HUES6 (cell line): ENCODE measurements at regions not wholly inside any gene's neighbourhood (a gene's known extent, or its start where the extent isn't known, plus 50 kb on each side); places are given as distances from the start of the nearest gene placed in this dataset.
"Not testable (repeated sequence)": the region's sequence is repeated elsewhere in the genome, so short reads cannot be mapped to it uniquely, and the experiment has no call there.

ENCODE experiments used
- H3K27ac ChIP-seq: 2 replicates; pipeline ENCODE4 v1.7.0; 2013; ENCODE audit warnings: low read depth, mild to moderate bottlenecking, low read length, inconsistent platforms
- H3K27me3 ChIP-seq: 2 replicates; pipeline ENCODE4 v1.6.1; 2013; ENCODE audit warnings: low read length; ENCODE audit not compliant: control insufficient read depth, insufficient read depth
- H3K36me3 ChIP-seq: 2 replicates; pipeline ENCODE4 v1.6.1; 2013; ENCODE audit warnings: low read length; ENCODE audit not compliant: control insufficient read depth, insufficient read depth
- H3K4me1 ChIP-seq: 2 replicates; pipeline ENCODE4 v1.6.1; 2013; ENCODE audit warnings: low read length; ENCODE audit not compliant: control insufficient read depth, insufficient read depth
- H3K4me3 ChIP-seq: 2 replicates; pipeline ENCODE4 v1.5.1; 2013; ENCODE audit warnings: low read depth, low read length
- H3K9ac ChIP-seq: one replicate; pipeline ENCODE4 v1.6.1; 2013; ENCODE audit warnings: mild to moderate bottlenecking, low read length
- H3K9me3 ChIP-seq: 2 replicates; pipeline ENCODE4 v1.6.1; 2013; ENCODE audit warnings: low read depth, low read length; ENCODE audit not compliant: control insufficient read depth, insufficient read depth

- Histone ChIP-seq H3K9ac (no peak overlapping the region), H3K27me3 (no peaks in the 10 kb centered on the region), H3K4me3 (no peak overlapping the region), H3K36me3 (no peaks in the 10 kb centered on the region), H3K4me1 (no peaks in the 10 kb centered on the region), H3K27ac (no peak overlapping the region), H3K9me3 (no peaks in the 10 kb centered on the region)
These were observed 359.4 kb upstream of the ADAMTS5 start for GRCh38 chr21:27326301-27326700.

DNA sequence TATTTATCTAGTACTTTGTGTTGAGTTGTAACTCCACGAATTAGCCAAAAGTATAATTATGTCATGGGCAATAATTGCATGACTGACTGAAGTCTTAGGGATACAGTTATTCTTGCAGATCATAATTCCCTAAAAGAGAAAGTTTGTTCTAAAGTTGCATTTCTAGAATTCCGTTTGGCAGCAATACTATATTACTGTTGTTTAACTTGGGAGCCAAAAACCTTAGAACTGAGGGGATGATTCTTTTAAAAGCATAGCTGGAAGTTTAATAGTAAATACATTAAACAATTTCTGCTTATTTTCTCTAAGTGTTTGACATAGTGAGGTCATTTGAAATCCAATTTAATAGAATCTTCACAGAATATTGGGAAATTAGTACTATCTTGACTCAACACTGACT, 356.4 kb upstream of the ADAMTS5 start:
- no peak overlapping the region for H3K4me3 ChIP-seq
- no peak overlapping the region for H3K27ac ChIP-seq
- no peak overlapping the region for H3K9ac ChIP-seq
- no peaks in the 10 kb centered on the region for H3K27me3 ChIP-seq
- H3K9me3 ChIP-seq, result no peaks in the 10 kb centered on the region
- H3K4me1 ChIP-seq, result no peaks in the 10 kb centered on the region
- H3K36me3 ChIP-seq, result no peaks in the 10 kb centered on the region

GRCh38 chr21:27321791-27322190, 354.9 kb upstream of the ADAMTS5 start:
- Histone ChIP-seq H3K4me3 (no peak overlapping the region), H3K4me1 (no peaks in the 10 kb centered on the region), H3K27me3 (no peaks in the 10 kb centered on the region), H3K9me3 (no peaks in the 10 kb centered on the region), H3K9ac (no peak overlapping the region), H3K36me3 (no peaks in the 10 kb centered on the region), H3K27ac (no peak overlapping the region)

- H3K27me3 ChIP-seq, result no peaks in the 10 kb centered on the region
- no peak overlapping the region for H3K4me3 ChIP-seq
- H3K9ac ChIP-seq, result no peak overlapping the region
- H3K36me3 ChIP-seq, result no peaks in the 10 kb centered on the region
- no peak overlapping the region for H3K27ac ChIP-seq
- H3K4me1 ChIP-seq, result no peaks in the 10 kb centered on the region
- 0 out of 2 replicates have a peak, but pooled peaks cover 2% of the 10 kb centered on the region for H3K9me3 ChIP-seq
These were observed 354.0 kb upstream of the ADAMTS5 start for GRCh38 chr21:27320868-27321267.

- not testable (repeated sequence) for H3K27ac ChIP-seq, H3K27me3 ChIP-seq, H3K9ac ChIP-seq, H3K9me3 ChIP-seq, H3K4me1 ChIP-seq, H3K4me3 ChIP-seq, H3K36me3 ChIP-seq
These were observed 350.7 kb upstream of the ADAMTS5 start for GRCh38 chr21:27317601-27318000.

DNA sequence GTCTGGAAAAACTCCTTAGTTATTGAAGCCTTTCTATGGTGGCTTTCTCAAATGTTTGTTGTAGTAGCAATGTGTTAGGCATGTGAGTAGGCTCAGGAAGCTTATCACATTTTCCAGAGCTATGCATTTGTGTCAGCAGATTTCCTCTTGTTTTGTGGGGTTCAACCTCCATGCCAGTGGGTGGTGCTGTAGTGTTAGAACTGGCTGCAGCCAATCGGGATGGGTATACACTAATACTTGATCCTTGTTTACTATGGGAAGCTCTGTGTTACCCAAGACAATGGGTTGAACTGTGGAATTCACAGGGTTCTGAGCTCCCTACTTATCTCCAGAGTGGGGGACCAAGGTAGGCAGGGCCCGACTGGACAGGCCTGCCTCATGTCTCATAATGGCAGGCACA, 348.5 kb upstream of the ADAMTS5 start:
- peaks cover 10% of the 10 kb centered on the region; the same call in 1 of the 2 replicates for H3K9me3 ChIP-seq
- no peak overlapping the region for H3K9ac ChIP-seq
- H3K36me3 ChIP-seq, result no peaks in the 10 kb centered on the region
- H3K27me3 ChIP-seq, result no peaks in the 10 kb centered on the region
- H3K4me1 ChIP-seq, result no peaks in the 10 kb centered on the region
- no peak overlapping the region for H3K27ac ChIP-seq
- no peak overlapping the region for H3K4me3 ChIP-seq

DNA sequence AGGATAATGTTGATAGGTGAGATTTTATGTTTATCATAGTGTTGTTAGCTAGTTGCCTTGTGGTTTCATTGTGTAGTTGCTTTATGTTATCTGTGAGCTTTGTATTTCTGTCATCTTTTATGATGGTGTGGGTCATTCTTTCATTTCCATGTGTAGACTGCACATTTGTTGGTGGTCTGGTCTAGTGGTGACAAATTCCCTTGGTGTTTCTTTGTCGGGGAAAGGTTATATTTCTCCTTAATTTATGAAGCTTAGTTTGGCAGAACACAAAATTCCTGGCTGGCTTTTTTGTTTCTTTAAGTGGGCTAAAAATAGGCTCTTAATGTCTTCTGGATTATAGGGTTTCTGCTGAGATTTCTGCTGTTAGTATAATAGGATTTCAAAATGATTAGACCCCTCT, 347.2 kb upstream of the ADAMTS5 start:
- Histone ChIP-seq H3K4me1 (no peaks in the 10 kb centered on the region), H3K9me3 (peaks cover 11% of the 10 kb centered on the region; the same call in 1 of the 2 replicates), H3K4me3 (no peak overlapping the region), H3K27me3 (no peaks in the 10 kb centered on the region), H3K27ac (no peak overlapping the region), H3K36me3 (no peaks in the 10 kb centered on the region), H3K9ac (no peak overlapping the region)

DNA sequence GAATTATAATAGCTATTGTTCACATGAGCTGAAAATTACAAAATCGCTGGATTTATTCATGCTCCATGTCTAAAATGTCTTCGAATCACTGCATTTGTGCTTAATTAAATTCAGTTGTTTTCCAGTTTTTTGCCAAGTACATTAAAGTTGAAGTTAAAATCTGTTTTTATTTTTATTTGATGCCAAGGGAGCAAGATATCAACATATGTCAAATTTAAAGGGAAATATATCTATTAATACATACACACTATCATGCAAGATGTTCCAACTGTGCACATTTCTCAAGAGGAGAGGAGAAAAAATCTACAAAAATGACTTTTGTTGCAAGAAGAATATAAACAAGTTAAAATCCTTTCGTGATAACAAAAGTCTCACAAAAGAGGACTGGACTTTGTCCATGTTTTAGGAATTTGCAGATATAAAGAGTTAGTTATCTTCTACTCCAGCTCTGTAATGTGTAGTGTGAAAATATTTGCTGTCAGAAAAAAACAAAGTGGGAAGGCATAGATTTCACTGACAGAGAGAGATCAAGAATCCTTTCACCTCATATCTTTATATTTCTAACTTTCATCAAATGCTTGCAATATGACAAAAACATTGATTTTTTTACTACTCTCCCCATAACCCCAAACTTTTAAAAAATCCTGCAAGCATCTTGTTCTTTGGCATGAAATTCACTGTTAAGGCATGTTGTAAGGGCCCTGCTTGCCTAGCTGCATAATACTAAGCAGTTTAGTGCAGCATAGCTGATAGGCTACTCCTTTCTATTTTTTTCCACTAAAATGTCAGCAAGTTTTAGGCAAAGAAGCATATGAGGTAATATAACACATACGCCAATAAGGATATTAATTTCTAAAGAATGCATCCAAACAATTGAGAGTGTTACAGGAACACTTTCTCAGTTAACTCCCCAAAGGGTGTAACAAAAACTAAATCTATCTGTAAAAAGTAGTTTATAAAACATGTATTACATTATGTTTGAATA, 340.2 kb upstream of the ADAMTS5 start:
- H3K4me3 ChIP-seq, result no peak overlapping the region
- no peaks in the 10 kb centered on the region for H3K27me3 ChIP-seq
- no peak overlapping the region for H3K27ac ChIP-seq
- no peaks in the 10 kb centered on the region for H3K4me1 ChIP-seq
- no peaks in the 10 kb centered on the region for H3K36me3 ChIP-seq
- H3K9me3 ChIP-seq, result peaks cover 9% of the 10 kb centered on the region; the same call in 1 of the 2 replicates
- H3K9ac ChIP-seq, result no peak overlapping the region

GRCh38 chr21:27306206-27306605, 339.3 kb upstream of the ADAMTS5 start:
- no peak overlapping the region for H3K4me3 ChIP-seq
- H3K4me1 ChIP-seq, result no peaks in the 10 kb centered on the region
- H3K9ac ChIP-seq, result no peak overlapping the region
- no peak overlapping the region for H3K27ac ChIP-seq
- H3K9me3 ChIP-seq, result peaks cover 8% of the 10 kb centered on the region; the same call in 1 of the 2 replicates
- no peaks in the 10 kb centered on the region for H3K36me3 ChIP-seq
- no peaks in the 10 kb centered on the region for H3K27me3 ChIP-seq

DNA sequence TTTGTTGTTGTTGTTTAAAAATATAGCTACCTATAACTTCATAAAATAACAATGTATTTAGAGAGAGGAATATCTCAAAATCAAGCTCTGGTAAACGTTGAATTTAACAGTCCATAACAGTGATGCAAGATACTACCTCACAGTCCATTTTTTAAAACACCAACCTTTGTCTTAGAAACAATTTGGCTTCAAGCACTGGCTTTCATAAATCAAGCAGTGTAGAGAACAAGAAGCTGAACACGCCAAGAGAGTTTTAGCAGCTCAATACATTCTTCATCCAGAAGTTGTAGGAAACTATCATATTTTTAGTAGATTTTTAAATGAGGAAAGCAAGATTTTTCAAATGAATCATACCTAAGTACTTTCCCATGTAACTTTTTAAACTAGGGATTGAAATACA, 334.3 kb upstream of the ADAMTS5 start:
- Histone ChIP-seq H3K27ac (no peak overlapping the region), H3K4me1 (no peaks in the 10 kb centered on the region), H3K27me3 (no peaks in the 10 kb centered on the region), H3K9ac (no peak overlapping the region), H3K4me3 (no peak overlapping the region), H3K36me3 (no peaks in the 10 kb centered on the region), H3K9me3 (peaks cover 2% of the 10 kb centered on the region; the same call in 1 of the 2 replicates)

GRCh38 chr21:27300770-27301169, 333.9 kb upstream of the ADAMTS5 start:
- H3K36me3 ChIP-seq, result no peaks in the 10 kb centered on the region
- H3K9me3 ChIP-seq, result peaks cover 4% of the 10 kb centered on the region; the same call in 1 of the 2 replicates
- no peak overlapping the region for H3K4me3 ChIP-seq
- no peaks in the 10 kb centered on the region for H3K4me1 ChIP-seq
- no peaks in the 10 kb centered on the region for H3K27me3 ChIP-seq
- no peak overlapping the region for H3K9ac ChIP-seq
- no peak overlapping the region for H3K27ac ChIP-seq
